Osteoblast (primary cell): ENCODE measurements at regions not wholly inside any gene's neighbourhood (a gene's known extent, or its start where the extent isn't known, plus 50 kb on each side); places are given as distances from the start of the nearest gene placed in this dataset.

Source experiments
- DNase-seq: peaks from one replicate; pipeline ENCODE4 v3.0.0; 2011; ENCODE audit warnings: low spot score, mixed read lengths; ENCODE audit not compliant: insufficient read length; ENCODE audit errors: missing footprints
- H2AFZ ChIP-seq: 2 replicates; pipeline ENCODE4 v1.6.0; 2011; ENCODE audit warnings: mild to moderate bottlenecking, low read length
- H3K27ac ChIP-seq: 2 replicates; pipeline ENCODE4 v1.5.1; 2011; ENCODE audit warnings: mild to moderate bottlenecking, low read depth, low read length, moderate library complexity
- H3K27me3 ChIP-seq: 2 replicates; pipeline ENCODE4 v1.6.0; 2012; ENCODE audit warnings: mild to moderate bottlenecking, control low read depth, inconsistent platforms, low read length, moderate library complexity; ENCODE audit not compliant: insufficient read depth
- H3K36me3 ChIP-seq: 2 replicates; pipeline ENCODE4 v1.5.1; 2011; ENCODE audit warnings: mild to moderate bottlenecking, low read length, control low read depth, moderate library complexity; ENCODE audit not compliant: insufficient read depth
- H3K4me1 ChIP-seq: 2 replicates; pipeline ENCODE4 v1.5.1; 2011; ENCODE audit warnings: mild to moderate bottlenecking, low read length, control low read depth, moderate library complexity; ENCODE audit not compliant: insufficient read depth
- H3K4me2 ChIP-seq: 2 replicates; pipeline ENCODE4 v1.6.0; 2011; ENCODE audit warnings: mild to moderate bottlenecking, low read length; ENCODE audit not compliant: insufficient read depth
- H3K4me3 ChIP-seq: fragments of 200-600 bp; sonication (generic); 3 replicates; pipeline ENCODE4 v1.5.1; 2012; ENCODE audit warnings: mild to moderate bottlenecking, low read length, inconsistent platforms; ENCODE audit not compliant: insufficient read depth
- H3K79me2 ChIP-seq: 2 replicates; pipeline ENCODE4 v1.6.0; 2012; ENCODE audit warnings: mild to moderate bottlenecking, low read length, control low read depth, inconsistent platforms; ENCODE audit not compliant: insufficient read depth
- H3K9me3 ChIP-seq: 2 replicates; pipeline ENCODE4 v1.5.1; 2011; ENCODE audit warnings: low read depth, low read length, control low read depth
- H4K20me1 ChIP-seq: 2 replicates; pipeline ENCODE4 v1.6.0; 2012; ENCODE audit warnings: mild to moderate bottlenecking, low read length, control low read depth; ENCODE audit not compliant: insufficient read depth
- TF ChIP-seq, protein P1 (sequence below): IDR thresholded peaks from 2 replicates; pipeline ENCODE4 v1.5.1; 2011; ENCODE audit warnings: mild to moderate bottlenecking, low read depth, low read length, moderate library complexity; ENCODE audit errors: extremely low read depth

- Histone ChIP-seq H3K27ac (no peak overlapping the region), H3K4me2 (no peak overlapping the region), H3K9me3 (no peaks in the 10 kb centered on the region), H3K27me3 (no peaks in the 10 kb centered on the region), H3K79me2 (no peaks in the 10 kb centered on the region), H4K20me1 (no peaks in the 10 kb centered on the region), H2AFZ (no peak overlapping the region), H3K36me3 (no peaks in the 10 kb centered on the region), H3K4me3 (no peak overlapping the region), H3K4me1 (no peaks in the 10 kb centered on the region)
- TF ChIP-seq, protein P1, sequence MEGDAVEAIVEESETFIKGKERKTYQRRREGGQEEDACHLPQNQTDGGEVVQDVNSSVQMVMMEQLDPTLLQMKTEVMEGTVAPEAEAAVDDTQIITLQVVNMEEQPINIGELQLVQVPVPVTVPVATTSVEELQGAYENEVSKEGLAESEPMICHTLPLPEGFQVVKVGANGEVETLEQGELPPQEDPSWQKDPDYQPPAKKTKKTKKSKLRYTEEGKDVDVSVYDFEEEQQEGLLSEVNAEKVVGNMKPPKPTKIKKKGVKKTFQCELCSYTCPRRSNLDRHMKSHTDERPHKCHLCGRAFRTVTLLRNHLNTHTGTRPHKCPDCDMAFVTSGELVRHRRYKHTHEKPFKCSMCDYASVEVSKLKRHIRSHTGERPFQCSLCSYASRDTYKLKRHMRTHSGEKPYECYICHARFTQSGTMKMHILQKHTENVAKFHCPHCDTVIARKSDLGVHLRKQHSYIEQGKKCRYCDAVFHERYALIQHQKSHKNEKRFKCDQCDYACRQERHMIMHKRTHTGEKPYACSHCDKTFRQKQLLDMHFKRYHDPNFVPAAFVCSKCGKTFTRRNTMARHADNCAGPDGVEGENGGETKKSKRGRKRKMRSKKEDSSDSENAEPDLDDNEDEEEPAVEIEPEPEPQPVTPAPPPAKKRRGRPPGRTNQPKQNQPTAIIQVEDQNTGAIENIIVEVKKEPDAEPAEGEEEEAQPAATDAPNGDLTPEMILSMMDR, result no peak
- no peak for DNase-seq
Measured at GRCh38 chr12:84198294-84198946, 714.2 kb downstream of the SLC6A15 start.

- H4K20me1 ChIP-seq, result no peaks in the 10 kb centered on the region
- H3K79me2 ChIP-seq, result no peaks in the 10 kb centered on the region
- H3K9me3 ChIP-seq, result peaks cover 3% of the 10 kb centered on the region
- H3K4me1 ChIP-seq, result no peaks in the 10 kb centered on the region
- no peak overlapping the region for H2AFZ ChIP-seq
- DNase-seq, result no peak
- no peaks in the 10 kb centered on the region for H3K27me3 ChIP-seq
- no peak overlapping the region for H3K4me3 ChIP-seq
- H3K36me3 ChIP-seq, result no peaks in the 10 kb centered on the region
- H3K27ac ChIP-seq, result no peak overlapping the region
- H3K4me2 ChIP-seq, result no peak overlapping the region
- TF ChIP-seq, protein P1, result no peak
Measured at GRCh38 chr12:84191779-84192178, 720.8 kb downstream of the SLC6A15 start.

GRCh38 chr12:84186433-84186832, 726.2 kb downstream of the SLC6A15 start:
- H3K4me1 ChIP-seq, result no peaks in the 10 kb centered on the region
- no peaks in the 10 kb centered on the region for H3K36me3 ChIP-seq
- no peaks in the 10 kb centered on the region for H4K20me1 ChIP-seq
- DNase-seq, result no peak
- no peak overlapping the region for H3K4me2 ChIP-seq
- H3K27ac ChIP-seq, result no peak overlapping the region
- no peaks in the 10 kb centered on the region for H3K9me3 ChIP-seq
- no peaks in the 10 kb centered on the region for H3K27me3 ChIP-seq
- TF ChIP-seq, protein P1, result no peak
- no peak overlapping the region for H2AFZ ChIP-seq
- no peaks in the 10 kb centered on the region for H3K79me2 ChIP-seq
- no peak overlapping the region for H3K4me3 ChIP-seq

DNA sequence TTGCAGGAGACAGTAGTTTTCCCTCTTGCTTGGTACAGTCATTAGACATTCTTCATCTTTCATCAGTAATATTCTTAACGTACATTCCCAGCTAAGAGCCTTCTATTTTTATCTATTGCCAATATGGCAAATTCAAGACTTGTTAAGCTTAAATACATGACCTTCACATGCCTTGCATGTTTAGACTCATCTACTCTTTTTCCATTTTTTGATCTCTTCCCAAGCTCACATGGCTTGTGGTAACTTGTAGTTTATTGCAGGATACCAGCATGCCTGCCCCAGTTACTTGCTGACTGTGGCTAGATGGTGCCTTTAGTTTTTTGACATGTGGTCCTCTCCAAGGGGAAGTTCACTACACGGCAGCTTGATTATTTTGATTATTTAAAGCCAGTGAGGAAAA, 729.0 kb downstream of the SLC6A15 start:
- H3K4me3 ChIP-seq, result no peak overlapping the region
- no peaks in the 10 kb centered on the region for H3K27me3 ChIP-seq
- no peaks in the 10 kb centered on the region for H3K4me1 ChIP-seq
- no peak overlapping the region for H2AFZ ChIP-seq
- H3K36me3 ChIP-seq, result no peaks in the 10 kb centered on the region
- no peaks in the 10 kb centered on the region for H4K20me1 ChIP-seq
- H3K79me2 ChIP-seq, result no peaks in the 10 kb centered on the region
- H3K4me2 ChIP-seq, result no peak overlapping the region
- no peak overlapping the region for H3K27ac ChIP-seq
- H3K9me3 ChIP-seq, result no peaks in the 10 kb centered on the region
- TF ChIP-seq, protein P1, result no peak
- no peak for DNase-seq
